Activated CD8-positive, alpha-beta T cell treated with anti-CD3 and anti-CD28 coated beads for 36 hours (primary cell): ENCODE measurements at regions not wholly inside any gene's neighbourhood (a gene's known extent, or its start where the extent isn't known, plus 50 kb on each side); places are given as distances from the start of the nearest gene placed in this dataset.
"Not testable (repeated sequence)": the region's sequence is repeated elsewhere in the genome, so short reads cannot be mapped to it uniquely, and the experiment has no call there.

Experiments used
- ATAC-seq: fragments of 200-7000 bp; cut with Tn5 transposase; one replicate; pipeline ENCODE4 v1.10.0; 2021; ENCODE audit warnings: mild to moderate bottlenecking, moderate library complexity
- CTCF ChIA-PET: fragments of 350-600 bp; sonication (Branson Sonifier 250); formaldehyde crosslinking; loops from one replicate; lab custom pipeline; 2021; ENCODE audit warnings: antibody characterized with exemption; lab: Charles Lee
- POLR2A ChIA-PET: fragments of 350-600 bp; sonication (Branson Sonifier 250); formaldehyde crosslinking; loops from one replicate; lab custom pipeline; 2021; ENCODE audit warnings: antibody characterized with exemption; lab: Charles Lee
- DNase-seq: peaks from one replicate; pipeline ENCODE4 v3.0.0-alpha.2; 2020
- H3K27ac Mint-ChIP-seq: one replicate; pipeline ENCODE4 v1.8.0; 2021; ENCODE audit warnings: mild to moderate bottlenecking, mixed read lengths
- H3K27me3 Mint-ChIP-seq: one replicate; pipeline ENCODE4 v1.8.0; 2021; ENCODE audit warnings: mixed read lengths
- H3K36me3 Mint-ChIP-seq: one replicate; pipeline ENCODE4 v1.8.0; 2021; ENCODE audit warnings: low read depth, mixed read lengths
- H3K4me1 Mint-ChIP-seq: one replicate; pipeline ENCODE4 v1.8.0; 2021; ENCODE audit warnings: low read depth, mixed read lengths
- H3K4me3 Mint-ChIP-seq: one replicate; pipeline ENCODE4 v1.8.0; 2021; ENCODE audit warnings: mild to moderate bottlenecking, moderate library complexity, mixed read lengths
- H3K9me3 Mint-ChIP-seq: one replicate; pipeline ENCODE4 v1.8.0; 2021; ENCODE audit warnings: mixed read lengths
- CTCF ChIP-seq: fragments of 200-600 bp; IDR thresholded peaks from one replicate; pipeline ENCODE4 v1.8.0; 2022; ENCODE audit warnings: antibody characterized with exemption, mild to moderate bottlenecking
- intact Hi-C: fragments of 100-400 bp; cut with micrococcal nuclease; formaldehyde crosslinking; loops from one replicate; pipeline ENCODE4 v1.10.0; 2022

DNA sequence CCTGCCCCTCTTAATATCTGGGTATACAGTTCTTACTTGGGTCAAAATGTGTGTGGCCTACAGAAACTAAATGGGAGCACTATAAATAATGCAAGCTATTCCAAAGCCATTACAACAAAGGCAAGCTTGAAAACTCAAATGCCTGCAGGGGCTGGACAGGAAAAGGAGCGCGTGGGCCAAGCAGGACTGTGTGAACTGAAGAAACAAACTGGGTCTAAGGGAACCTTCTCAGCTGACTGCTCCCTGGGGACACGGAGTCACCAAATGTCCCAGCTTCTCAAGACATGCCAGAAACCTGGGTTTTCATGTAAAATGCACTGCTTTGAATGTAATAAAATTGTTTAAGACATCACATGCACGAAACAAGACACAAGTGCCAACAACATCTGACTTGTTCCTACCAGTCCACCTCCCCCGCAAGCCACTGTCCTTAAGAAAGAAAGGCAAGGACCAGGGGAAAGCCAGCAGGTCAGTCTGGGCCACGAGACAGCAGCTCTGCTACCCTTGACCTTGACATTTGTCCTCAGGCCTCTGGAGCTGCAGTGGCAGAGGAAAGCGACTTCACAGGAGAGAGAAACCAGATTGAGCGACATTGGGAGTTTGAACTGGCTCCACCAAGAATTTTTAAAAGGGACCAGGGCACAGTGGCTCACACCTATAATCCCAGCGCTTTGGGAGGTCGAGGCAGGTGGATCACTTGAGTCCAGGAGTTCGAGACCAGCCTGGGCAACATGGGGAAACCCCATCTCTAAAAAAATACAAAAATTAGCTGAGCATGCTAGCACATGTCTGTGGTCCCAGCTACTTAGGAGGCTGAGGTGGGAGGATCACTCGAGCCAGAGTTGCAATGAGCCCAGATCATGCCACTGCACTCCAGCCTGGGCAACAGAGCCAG, 89.7 kb upstream of the SH3BP4 start:
- no peaks in the 10 kb centered on the region for H3K36me3 Mint-ChIP-seq
- no peak overlapping the region for H3K27ac Mint-ChIP-seq
- ChIA-PET CTCF (no interaction called here), POLR2A (no interaction called here)
- H3K9me3 Mint-ChIP-seq = peaks cover 4% of the 10 kb centered on the region
- intact Hi-C loops = no loop called here
- no peaks in the 10 kb centered on the region for H3K27me3 Mint-ChIP-seq
- H3K4me1 Mint-ChIP-seq = no peaks in the 10 kb centered on the region
- no peak for TF ChIP-seq CTCF
- no peak for DNase-seq
- no peak overlapping the region for H3K4me3 Mint-ChIP-seq
- no peak for ATAC-seq

GRCh38 chr2:234859330-234859872, 92.4 kb upstream of the SH3BP4 start:
- DNase-seq, H3K27ac Mint-ChIP-seq, ATAC-seq, H3K27me3 Mint-ChIP-seq, H3K4me3 Mint-ChIP-seq, POLR2A ChIA-PET, H3K4me1 Mint-ChIP-seq, CTCF ChIA-PET, H3K36me3 Mint-ChIP-seq, intact Hi-C loops, H3K9me3 Mint-ChIP-seq: not testable (repeated sequence)

- H3K9me3 Mint-ChIP-seq = no peaks in the 10 kb centered on the region
- H3K4me3 Mint-ChIP-seq = no peak overlapping the region
- H3K27me3 Mint-ChIP-seq = peaks cover 3% of the 10 kb centered on the region
- CTCF ChIA-PET = no interaction called here
- no peaks in the 10 kb centered on the region for H3K4me1 Mint-ChIP-seq
- ATAC-seq = no peak
- POLR2A ChIA-PET = no interaction called here
- no peak for TF ChIP-seq CTCF
- intact Hi-C loops = no loop called here
- no peak overlapping the region for H3K27ac Mint-ChIP-seq
- H3K36me3 Mint-ChIP-seq = no peaks in the 10 kb centered on the region
- no peak for DNase-seq
Observed at GRCh38 chr2:234858790-234859329, 93.0 kb upstream of the SH3BP4 start.

DNA sequence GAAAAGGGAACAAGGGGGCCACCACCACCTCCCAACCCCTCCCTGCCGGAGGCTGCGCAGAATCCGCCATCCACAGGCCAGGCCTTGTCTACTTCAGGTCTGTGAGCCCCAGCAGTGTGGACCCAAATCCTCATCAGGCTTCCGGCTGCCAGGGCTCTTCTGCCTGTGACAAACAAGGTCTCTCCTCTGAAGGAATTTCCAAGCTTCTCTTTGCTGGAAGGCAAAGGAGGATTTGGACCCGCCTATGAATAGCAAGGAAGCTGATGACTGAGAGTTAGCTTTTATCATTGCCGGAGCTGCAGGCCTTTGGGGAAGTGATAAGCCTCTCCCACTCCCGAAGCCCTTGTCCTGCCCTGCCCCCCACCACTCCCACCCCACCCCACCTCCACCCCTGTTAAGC, 93.7 kb upstream of the SH3BP4 start:
- no peak overlapping the region for H3K27ac Mint-ChIP-seq
- CTCF ChIA-PET = no interaction called here
- no peaks in the 10 kb centered on the region for H3K36me3 Mint-ChIP-seq
- H3K27me3 Mint-ChIP-seq = peaks cover 3% of the 10 kb centered on the region
- H3K4me1 Mint-ChIP-seq = no peaks in the 10 kb centered on the region
- intact Hi-C loops = no loop called here
- DNase-seq (no peak), ATAC-seq (no peak)
- TF ChIP-seq CTCF = no peak
- no peak overlapping the region for H3K4me3 Mint-ChIP-seq
- POLR2A ChIA-PET = no interaction called here
- no peaks in the 10 kb centered on the region for H3K9me3 Mint-ChIP-seq

DNA sequence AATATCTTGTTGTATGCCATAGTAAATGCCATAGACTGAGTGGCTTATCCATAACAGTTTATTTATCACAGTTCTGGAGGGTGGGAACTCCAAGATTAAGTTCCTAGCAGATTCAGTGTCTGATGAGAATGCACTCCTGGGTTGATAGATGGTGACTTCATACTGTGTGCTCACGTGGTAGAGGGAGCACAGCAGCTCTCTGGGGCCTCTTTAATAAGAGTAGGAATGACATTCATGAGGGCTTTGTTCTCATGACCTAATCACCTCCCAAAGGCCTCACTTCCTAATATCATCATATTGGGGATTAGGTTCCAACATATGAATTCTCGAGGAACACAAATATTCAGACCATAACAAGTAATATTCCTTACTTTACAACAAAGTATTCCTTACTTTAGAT, 98.1 kb upstream of the SH3BP4 start:
- ChIA-PET POLR2A (no interaction called here), CTCF (no interaction called here)
- no peak for TF ChIP-seq CTCF
- intact Hi-C loops = no loop called here
- Mint-ChIP-seq H3K4me3 (no peak overlapping the region), H3K36me3 (no peaks in the 10 kb centered on the region), H3K27ac (no peak overlapping the region), H3K4me1 (no peaks in the 10 kb centered on the region), H3K9me3 (no peaks in the 10 kb centered on the region), H3K27me3 (peaks cover 3% of the 10 kb centered on the region)
- no peak for DNase-seq
- ATAC-seq = no peak
